ENCODE measurements at regions not wholly inside any gene's neighbourhood (a gene's known extent, or its start where the extent isn't known, plus 50 kb on each side); places are given as distances from the start of the nearest gene placed in this dataset.

DNA sequence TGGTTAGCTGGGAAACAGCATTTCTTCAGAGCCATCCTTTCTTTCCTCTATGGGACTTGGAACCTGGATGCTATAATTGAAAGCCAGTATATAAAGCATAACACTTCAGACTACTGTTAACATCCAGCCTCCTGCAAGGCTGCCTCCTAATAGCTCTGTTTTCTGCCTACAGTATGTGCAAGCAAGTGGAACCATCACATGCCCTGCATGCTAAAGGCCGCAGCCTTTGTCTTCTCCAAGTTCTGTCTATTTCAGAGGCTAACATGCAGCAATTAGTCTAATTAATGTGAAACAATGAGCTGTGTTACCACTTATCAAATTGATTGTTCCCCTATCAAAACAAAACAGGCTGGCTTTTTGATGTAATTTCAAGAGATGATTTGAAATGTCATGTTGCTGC, 82.7 kb upstream of the ESRRG start:
- no peak overlapping the region for H2AFZ ChIP-seq (ENCODE audit: low read length, unreplicated experiment)
- no peak overlapping the region for H3K4me3 ChIP-seq (ENCODE audit: low read depth, low read length)
- H3K4me1 ChIP-seq (ENCODE audit: control insufficient read depth, insufficient read depth, low read length, unreplicated experiment): no peaks in the 10 kb centered on the region
- H3K79me2 ChIP-seq (ENCODE audit: control insufficient read depth, insufficient read depth, low read length, unreplicated experiment): no peaks in the 10 kb centered on the region
- no peaks in the 10 kb centered on the region for H3K36me3 ChIP-seq (ENCODE audit: insufficient read depth, low read length)
- no peak overlapping the region for H3K27ac ChIP-seq (ENCODE audit: low read depth, low read length)
- H3K27me3 ChIP-seq (ENCODE audit: insufficient read depth, low read length): peaks cover 41% of the 10 kb centered on the region

DNA sequence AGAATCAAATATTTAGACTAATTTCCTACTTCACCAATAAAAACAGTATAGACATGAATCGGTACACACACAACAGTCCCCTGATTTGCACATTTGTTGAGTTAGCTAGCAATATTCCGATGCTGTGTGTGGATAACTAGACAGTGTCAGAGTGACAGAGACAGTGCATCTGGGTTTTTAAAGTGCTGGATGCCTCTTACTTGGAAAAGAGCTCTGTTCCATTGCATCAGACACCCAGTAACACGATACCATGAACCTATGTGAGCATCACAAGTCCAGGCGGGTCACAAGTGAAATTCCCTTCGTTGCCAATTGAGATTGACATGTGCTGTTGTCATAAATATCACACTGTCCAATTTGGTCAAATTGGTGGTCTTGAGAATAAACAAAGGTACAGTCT, 82.0 kb upstream of the ESRRG start:
- H3K36me3 ChIP-seq (ENCODE audit: insufficient read depth, low read length): no peaks in the 10 kb centered on the region
- peaks cover 45% of the 10 kb centered on the region for H3K27me3 ChIP-seq (ENCODE audit: insufficient read depth, low read length)
- H2AFZ ChIP-seq (ENCODE audit: low read length, unreplicated experiment): no peak overlapping the region
- H3K79me2 ChIP-seq (ENCODE audit: control insufficient read depth, insufficient read depth, low read length, unreplicated experiment): no peaks in the 10 kb centered on the region
- no peak overlapping the region for H3K4me3 ChIP-seq (ENCODE audit: low read depth, low read length)
- H3K4me1 ChIP-seq (ENCODE audit: control insufficient read depth, insufficient read depth, low read length, unreplicated experiment): no peaks in the 10 kb centered on the region
- H3K27ac ChIP-seq (ENCODE audit: low read depth, low read length): no peak overlapping the region

DNA sequence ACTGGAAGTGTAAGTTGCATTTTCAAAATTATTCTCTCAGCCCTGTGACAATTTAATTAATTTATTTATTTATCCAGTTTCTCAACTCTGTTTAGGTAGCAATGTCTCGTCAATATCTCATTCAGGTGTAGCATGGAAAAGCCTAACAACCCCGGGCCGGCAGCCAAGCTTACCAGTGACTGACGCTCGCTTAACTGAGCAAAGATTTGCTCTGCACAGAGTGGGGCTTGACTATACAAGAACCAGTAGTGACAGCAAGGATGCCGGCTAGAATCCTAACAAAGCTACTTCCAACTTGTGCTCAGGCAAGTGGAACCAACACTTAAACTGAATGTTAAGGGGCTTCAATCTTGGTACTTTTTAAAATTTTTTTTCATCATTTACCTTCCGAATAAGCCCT, 80.9 kb upstream of the ESRRG start:
- Histone ChIP-seq H3K79me2 (ENCODE audit: control insufficient read depth, insufficient read depth, low read length, unreplicated experiment) (no peaks in the 10 kb centered on the region), H2AFZ (ENCODE audit: low read length, unreplicated experiment) (no peak overlapping the region), H3K27me3 (ENCODE audit: insufficient read depth, low read length) (peaks cover 39% of the 10 kb centered on the region), H3K36me3 (ENCODE audit: insufficient read depth, low read length) (no peaks in the 10 kb centered on the region), H3K27ac (ENCODE audit: low read depth, low read length) (no peak overlapping the region), H3K4me1 (ENCODE audit: control insufficient read depth, insufficient read depth, low read length, unreplicated experiment) (no peaks in the 10 kb centered on the region), H3K4me3 (ENCODE audit: low read depth, low read length) (no peak overlapping the region)

DNA sequence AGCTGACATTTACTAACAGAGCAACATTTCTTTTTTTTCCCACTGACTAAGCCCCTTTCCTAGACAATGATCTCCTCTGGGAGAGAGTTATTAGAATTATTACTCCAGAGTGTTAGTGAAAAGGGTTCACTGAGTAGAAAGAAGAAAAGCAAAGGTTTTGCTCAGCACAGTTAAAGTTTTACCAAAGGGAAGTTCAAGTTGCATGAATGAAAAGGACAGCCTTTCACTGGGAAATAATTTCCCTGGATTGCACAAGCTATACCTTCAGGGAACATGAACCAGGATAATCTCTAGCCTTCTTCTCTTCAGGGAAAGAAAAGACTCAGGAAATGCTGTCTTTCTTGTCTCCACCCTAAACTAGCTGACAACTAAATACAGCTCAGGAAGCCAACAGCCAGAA, 71.4 kb upstream of the ESRRG start:
- Histone ChIP-seq H3K4me1 (ENCODE audit: control insufficient read depth, insufficient read depth, low read length, unreplicated experiment) (no peaks in the 10 kb centered on the region), H3K4me3 (ENCODE audit: low read depth, low read length) (no peak overlapping the region), H3K27me3 (ENCODE audit: insufficient read depth, low read length) (no peaks in the 10 kb centered on the region), H2AFZ (ENCODE audit: low read length, unreplicated experiment) (no peak overlapping the region), H3K79me2 (ENCODE audit: control insufficient read depth, insufficient read depth, low read length, unreplicated experiment) (no peaks in the 10 kb centered on the region), H3K36me3 (ENCODE audit: insufficient read depth, low read length) (no peaks in the 10 kb centered on the region), H3K27ac (ENCODE audit: low read depth, low read length) (no peak overlapping the region)

DNA sequence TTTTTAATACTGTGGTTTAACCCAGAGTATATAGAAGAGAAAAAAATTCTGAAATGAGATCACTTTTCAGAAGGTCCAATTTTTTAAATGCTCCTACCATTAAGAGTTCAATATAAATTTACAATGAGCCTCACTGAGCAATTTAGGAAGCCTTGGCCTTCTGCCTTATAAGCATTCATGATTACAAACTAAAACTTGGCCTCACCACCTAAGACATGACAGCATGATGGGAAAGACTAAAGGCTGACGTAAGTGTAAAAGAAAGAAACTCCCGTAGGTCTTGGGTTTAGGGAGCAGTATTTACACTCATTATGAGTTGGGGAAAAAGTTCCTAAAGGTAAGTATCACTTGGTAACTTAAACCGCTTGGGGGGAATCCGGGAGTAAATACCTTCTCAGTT, 70.7 kb upstream of the ESRRG start:
- Histone ChIP-seq H3K4me1 (ENCODE audit: control insufficient read depth, insufficient read depth, low read length, unreplicated experiment) (no peaks in the 10 kb centered on the region), H2AFZ (ENCODE audit: low read length, unreplicated experiment) (no peak overlapping the region), H3K79me2 (ENCODE audit: control insufficient read depth, insufficient read depth, low read length, unreplicated experiment) (no peaks in the 10 kb centered on the region), H3K27ac (ENCODE audit: low read depth, low read length) (no peak overlapping the region), H3K36me3 (ENCODE audit: insufficient read depth, low read length) (no peaks in the 10 kb centered on the region), H3K27me3 (ENCODE audit: insufficient read depth, low read length) (no peaks in the 10 kb centered on the region), H3K4me3 (ENCODE audit: low read depth, low read length) (no peak overlapping the region)

DNA sequence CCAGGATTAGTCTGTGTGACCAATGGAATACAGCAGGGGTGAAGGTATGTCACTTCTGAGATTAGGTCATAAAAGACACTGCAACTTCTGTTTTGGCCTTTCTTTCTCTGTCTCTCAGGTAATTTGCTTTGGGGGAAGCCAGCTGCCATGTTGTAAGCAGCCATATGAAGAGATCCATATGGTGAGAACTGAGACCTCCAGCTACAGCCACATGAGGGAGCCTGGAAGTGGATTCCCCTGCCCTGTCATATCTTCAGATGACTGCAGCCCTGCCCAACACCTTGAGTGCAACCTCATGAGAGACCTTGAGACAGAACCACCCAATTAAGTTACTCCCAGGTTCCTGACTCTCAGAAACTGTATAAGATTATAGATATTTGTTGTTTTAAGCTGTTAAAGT, 70.1 kb upstream of the ESRRG start:
- H3K27me3 ChIP-seq (ENCODE audit: insufficient read depth, low read length): no peaks in the 10 kb centered on the region
- no peaks in the 10 kb centered on the region for H3K79me2 ChIP-seq (ENCODE audit: control insufficient read depth, insufficient read depth, low read length, unreplicated experiment)
- no peak overlapping the region for H3K4me3 ChIP-seq (ENCODE audit: low read depth, low read length)
- no peaks in the 10 kb centered on the region for H3K36me3 ChIP-seq (ENCODE audit: insufficient read depth, low read length)
- no peaks in the 10 kb centered on the region for H3K4me1 ChIP-seq (ENCODE audit: control insufficient read depth, insufficient read depth, low read length, unreplicated experiment)
- H2AFZ ChIP-seq (ENCODE audit: low read length, unreplicated experiment): no peak overlapping the region
- H3K27ac ChIP-seq (ENCODE audit: low read depth, low read length): no peak overlapping the region

DNA sequence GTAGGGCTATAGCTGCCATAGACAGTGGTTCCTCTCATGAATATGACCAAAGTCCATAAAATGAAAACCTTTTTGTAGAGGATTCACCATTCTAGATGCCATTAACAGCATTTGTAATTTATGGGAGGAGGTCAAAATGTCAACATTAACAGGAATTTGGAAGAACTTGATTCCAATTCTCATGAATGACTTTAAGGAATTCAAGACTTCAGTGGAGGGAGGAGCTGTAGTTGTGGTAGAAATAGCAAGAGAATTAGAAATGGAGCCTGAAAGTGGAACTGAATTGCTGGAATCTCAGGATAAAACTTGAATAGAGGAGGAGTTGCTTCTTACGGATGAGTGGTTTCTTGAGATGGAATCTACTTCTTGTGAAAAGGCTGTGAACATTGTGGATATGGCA, 65.4 kb upstream of the ESRRG start:
- Histone ChIP-seq H3K36me3 (ENCODE audit: insufficient read depth, low read length) (no peaks in the 10 kb centered on the region), H3K79me2 (ENCODE audit: control insufficient read depth, insufficient read depth, low read length, unreplicated experiment) (no peaks in the 10 kb centered on the region), H3K27me3 (ENCODE audit: insufficient read depth, low read length) (no peaks in the 10 kb centered on the region)

DNA sequence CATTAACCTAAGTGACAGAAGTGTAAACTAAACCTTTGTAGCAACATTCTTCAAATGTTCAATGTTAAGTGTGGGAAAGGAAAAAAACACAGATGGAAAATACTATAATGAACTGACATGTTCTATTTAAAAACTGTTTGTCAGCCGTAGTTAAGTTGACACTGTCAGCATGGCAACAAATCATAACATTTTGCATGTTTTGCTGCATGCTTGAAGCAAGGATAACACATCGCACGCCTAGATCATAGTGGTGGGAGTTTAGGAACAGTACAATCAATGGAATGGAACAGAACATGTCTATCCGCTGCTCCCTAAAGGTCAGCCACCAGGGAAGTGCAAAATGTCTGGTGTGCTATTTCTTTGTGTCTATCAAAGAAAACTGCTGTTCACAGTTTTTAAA, 62.5 kb upstream of the ESRRG start:
- Histone ChIP-seq H3K27ac (ENCODE audit: low read depth, low read length) (no peak overlapping the region), H3K36me3 (ENCODE audit: insufficient read depth, low read length) (no peaks in the 10 kb centered on the region), H2AFZ (ENCODE audit: low read length, unreplicated experiment) (no peak overlapping the region), H3K4me3 (ENCODE audit: low read depth, low read length) (no peak overlapping the region), H3K27me3 (ENCODE audit: insufficient read depth, low read length) (no peaks in the 10 kb centered on the region), H3K4me1 (ENCODE audit: control insufficient read depth, insufficient read depth, low read length, unreplicated experiment) (no peaks in the 10 kb centered on the region), H3K79me2 (ENCODE audit: control insufficient read depth, insufficient read depth, low read length, unreplicated experiment) (no peaks in the 10 kb centered on the region)

More for the DNA sequence above, 65.4 kb upstream of the ESRRG start:
- Histone ChIP-seq H2AFZ (ENCODE audit: low read length, unreplicated experiment) (no peak overlapping the region), H3K27ac (ENCODE audit: low read depth, low read length) (no peak overlapping the region), H3K4me3 (ENCODE audit: low read depth, low read length) (no peak overlapping the region), H3K4me1 (ENCODE audit: control insufficient read depth, insufficient read depth, low read length, unreplicated experiment) (no peaks in the 10 kb centered on the region)

DNA sequence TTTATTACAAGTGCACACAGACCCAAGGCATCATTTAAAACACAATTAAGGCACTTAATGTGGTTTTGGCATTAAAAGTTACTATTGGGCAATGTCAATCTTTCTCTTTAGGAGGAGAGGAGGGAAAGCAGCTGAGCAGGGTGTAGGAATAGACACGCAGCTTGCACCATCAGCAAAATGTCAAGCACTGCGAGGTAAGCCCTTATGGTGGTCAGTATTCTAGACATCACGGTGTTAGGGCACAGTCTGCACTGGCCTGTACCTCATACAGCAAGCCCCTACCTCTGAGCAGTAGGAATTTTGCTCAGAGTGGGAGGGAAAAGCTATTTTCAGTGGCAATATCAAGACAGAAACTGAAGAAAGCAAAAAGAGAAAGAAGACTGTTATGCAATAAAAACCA, 62.0 kb upstream of the ESRRG start:
- H3K27ac ChIP-seq (ENCODE audit: low read depth, low read length): no peak overlapping the region
- no peaks in the 10 kb centered on the region for H3K79me2 ChIP-seq (ENCODE audit: control insufficient read depth, insufficient read depth, low read length, unreplicated experiment)
- H2AFZ ChIP-seq (ENCODE audit: low read length, unreplicated experiment): no peak overlapping the region
- no peaks in the 10 kb centered on the region for H3K4me1 ChIP-seq (ENCODE audit: control insufficient read depth, insufficient read depth, low read length, unreplicated experiment)
- H3K4me3 ChIP-seq (ENCODE audit: low read depth, low read length): no peak overlapping the region
- no peaks in the 10 kb centered on the region for H3K27me3 ChIP-seq (ENCODE audit: insufficient read depth, low read length)
- H3K36me3 ChIP-seq (ENCODE audit: insufficient read depth, low read length): no peaks in the 10 kb centered on the region

DNA sequence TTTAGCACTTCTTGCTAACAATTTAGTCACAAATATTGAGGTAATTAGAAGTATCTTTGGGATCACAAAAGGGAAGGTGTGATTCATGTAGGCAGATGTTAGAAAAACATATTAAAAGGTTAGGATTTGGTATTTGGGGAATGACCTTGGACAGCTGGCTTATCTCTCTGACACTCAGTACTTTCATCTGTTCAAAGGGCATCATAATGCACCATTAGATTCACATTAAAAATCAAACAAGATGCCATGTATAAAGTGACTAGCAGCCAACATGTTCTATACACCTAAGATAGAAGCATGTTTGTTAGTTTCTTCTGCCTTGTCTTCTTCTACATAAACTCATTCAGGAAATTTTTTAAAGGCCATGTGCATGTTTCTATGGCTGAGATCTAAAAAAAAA, 56.5 kb upstream of the ESRRG start:
- Histone ChIP-seq H3K4me1 (ENCODE audit: control insufficient read depth, insufficient read depth, low read length, unreplicated experiment) (no peaks in the 10 kb centered on the region), H3K27ac (ENCODE audit: low read depth, low read length) (no peak overlapping the region)

DNA sequence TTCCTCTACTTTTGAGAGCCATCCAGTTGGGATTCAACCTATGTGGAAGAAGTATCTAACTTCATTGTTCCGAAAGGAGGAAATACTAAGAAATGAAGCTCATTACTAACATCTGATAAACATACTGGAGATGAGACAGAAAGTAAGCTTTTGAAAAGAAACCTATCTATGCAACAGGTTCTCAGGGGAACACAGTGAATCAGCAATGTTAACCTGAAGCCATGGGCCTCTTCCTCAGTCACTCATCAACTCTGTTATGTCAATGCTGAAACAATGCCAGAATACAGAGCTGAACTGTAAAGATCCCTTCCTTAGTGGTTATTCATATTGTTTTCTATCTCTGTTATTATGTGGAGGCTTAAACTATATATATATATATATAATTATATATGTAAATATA, 55.5 kb upstream of the ESRRG start:
- H2AFZ ChIP-seq (ENCODE audit: low read length, unreplicated experiment): no peak overlapping the region
- no peaks in the 10 kb centered on the region for H3K4me1 ChIP-seq (ENCODE audit: control insufficient read depth, insufficient read depth, low read length, unreplicated experiment)
- H3K36me3 ChIP-seq (ENCODE audit: insufficient read depth, low read length): no peaks in the 10 kb centered on the region
- no peaks in the 10 kb centered on the region for H3K79me2 ChIP-seq (ENCODE audit: control insufficient read depth, insufficient read depth, low read length, unreplicated experiment)
- no peak overlapping the region for H3K27ac ChIP-seq (ENCODE audit: low read depth, low read length)
- no peaks in the 10 kb centered on the region for H3K27me3 ChIP-seq (ENCODE audit: insufficient read depth, low read length)
- H3K4me3 ChIP-seq (ENCODE audit: low read depth, low read length): no peak overlapping the region

More for the DNA sequence above, 56.5 kb upstream of the ESRRG start:
- Histone ChIP-seq H3K79me2 (ENCODE audit: control insufficient read depth, insufficient read depth, low read length, unreplicated experiment) (no peaks in the 10 kb centered on the region), H3K27me3 (ENCODE audit: insufficient read depth, low read length) (no peaks in the 10 kb centered on the region), H2AFZ (ENCODE audit: low read length, unreplicated experiment) (no peak overlapping the region), H3K4me3 (ENCODE audit: low read depth, low read length) (no peak overlapping the region), H3K36me3 (ENCODE audit: insufficient read depth, low read length) (no peaks in the 10 kb centered on the region)

DNA sequence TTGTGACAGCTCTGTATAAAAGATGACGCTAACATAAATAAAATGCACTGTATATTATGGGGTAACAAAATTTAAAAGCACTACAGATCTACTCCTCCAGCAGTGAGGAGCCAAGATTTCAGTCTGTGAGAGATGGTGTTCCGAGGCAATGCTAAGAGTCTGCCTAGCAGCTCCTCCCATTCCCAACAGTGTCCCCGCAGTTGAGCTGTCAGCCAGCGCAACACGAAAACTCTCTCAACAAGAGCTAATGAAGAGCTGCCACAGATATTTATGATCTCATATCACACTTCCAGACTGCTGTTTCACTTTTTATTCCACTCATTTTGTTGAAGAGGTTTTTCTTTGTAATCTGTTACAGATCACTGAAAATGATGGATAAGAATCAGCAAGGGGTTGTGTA, 53.9 kb upstream of the ESRRG start:
- Histone ChIP-seq H3K27me3 (ENCODE audit: insufficient read depth, low read length) (no peaks in the 10 kb centered on the region; the same call in 1 of the 2 replicates), H3K4me1 (ENCODE audit: control insufficient read depth, insufficient read depth, low read length, unreplicated experiment) (no peaks in the 10 kb centered on the region), H3K27ac (ENCODE audit: low read depth, low read length) (no peak overlapping the region), H2AFZ (ENCODE audit: low read length, unreplicated experiment) (no peak overlapping the region), H3K36me3 (ENCODE audit: insufficient read depth, low read length) (no peaks in the 10 kb centered on the region), H3K79me2 (ENCODE audit: control insufficient read depth, insufficient read depth, low read length, unreplicated experiment) (no peaks in the 10 kb centered on the region), H3K4me3 (ENCODE audit: low read depth, low read length) (no peak overlapping the region)
